ENCODE measurements at regions not wholly inside any gene's neighbourhood (a gene's known extent, or its start where the extent isn't known, plus 50 kb on each side); places are given as distances from the start of the nearest gene placed in this dataset.

DNA sequence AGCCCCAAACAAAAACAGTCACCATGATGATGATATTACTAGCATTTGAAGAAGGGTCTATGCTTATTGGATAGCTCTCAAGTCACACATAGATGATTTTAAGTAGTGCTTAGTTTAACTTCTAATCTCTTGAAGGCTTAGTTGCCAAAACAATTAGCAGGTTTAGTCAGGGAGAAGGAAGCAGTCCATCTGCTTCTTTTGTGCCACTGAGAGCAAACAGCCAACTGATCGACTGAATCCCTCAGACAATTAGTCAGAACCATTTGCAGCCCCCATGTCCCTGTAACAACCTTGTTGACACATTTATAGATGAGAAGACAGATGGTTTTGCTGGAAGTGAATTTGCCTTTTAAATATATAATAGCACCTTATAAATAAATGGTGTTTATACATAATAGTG lies 585.1 kb upstream of the SUCLG2 start (continued):
- TF ChIP-seq RCOR1 (IDR thresholded peaks at IDR 0.05; ENCODE audit: low read length) = no peak

DNA sequence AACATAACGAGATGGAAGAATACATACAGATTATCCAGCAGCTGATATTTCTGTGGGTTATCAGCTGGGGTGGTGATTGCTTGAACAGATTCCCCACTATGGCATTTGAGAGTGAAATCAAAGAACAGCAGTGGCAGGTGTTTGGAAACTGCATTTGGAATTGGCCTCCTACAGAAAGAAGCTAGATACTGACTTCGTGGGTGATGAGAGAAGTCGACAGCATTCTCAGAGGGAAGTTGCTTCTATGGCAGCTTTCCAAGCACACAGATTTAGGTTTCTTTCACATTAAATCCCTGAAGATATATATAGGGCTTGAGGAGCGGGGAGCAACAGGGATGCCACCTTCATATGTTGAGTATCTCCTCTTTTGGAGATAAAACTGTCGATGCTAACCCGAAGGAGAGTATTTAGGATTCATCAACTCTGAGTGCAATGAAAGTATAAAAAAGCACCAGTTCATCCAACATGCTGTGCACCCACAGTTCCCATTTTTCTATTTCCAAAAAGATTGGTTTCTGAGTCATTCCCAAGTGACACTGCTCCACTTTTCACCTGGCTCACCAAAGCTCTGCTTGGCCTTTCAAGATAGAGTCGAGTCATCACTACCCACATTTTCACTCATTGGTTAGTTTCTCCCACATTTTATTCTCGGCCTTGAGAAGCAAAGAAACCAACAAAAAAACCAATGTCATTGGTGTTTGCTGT lies 579.8 kb upstream of the SUCLG2 start:
- CTCF ChIA-PET = no interaction called here
- Histone ChIP-seq H4K20me1 (ENCODE audit: insufficient read depth) (no peaks in the 10 kb centered on the region), H3K9me2 (no peaks in the 10 kb centered on the region), H3K36me3 (replicated peaks in 1 of 2; ENCODE audit: control insufficient read depth in 1 of 2, insufficient read depth in 2 of 2, low read length in 1 of 2) (no peaks in the 10 kb centered on the region), H3K27ac (ENCODE audit: low read depth in 2 of 2, low read length in 1 of 2) (no peak overlapping the region), H3K9ac (no peak overlapping the region), H3F3A (replicated peaks; ENCODE audit: insufficient read depth) (no peaks in the 10 kb centered on the region), H3K4me1 (ENCODE audit: control insufficient read depth in 1 of 2, insufficient read depth in 2 of 2, low read depth in 1 of 2, low read length in 1 of 2) (no peaks in the 10 kb centered on the region), H3K79me2 (ENCODE audit: insufficient read depth) (no peaks in the 10 kb centered on the region), H3K4me3 (ENCODE audit: low read depth in 2 of 2, low read length in 1 of 2) (no peak overlapping the region), H3K9me3 (no peaks in the 10 kb centered on the region; the same call in 1 of the 2 replicates), H2AFZ (ENCODE audit: low read depth) (no peak overlapping the region), H3K27me3 (ENCODE audit: insufficient read depth) (no peaks in the 10 kb centered on the region), H3K4me2 (no peak overlapping the region)
- 18% methylated on average over 7 of the region's 8 CpGs for WGBS (ENCODE audit: low lambda C conversion rate)
- POLR2A ChIA-PET = no interaction called here
- no peak for DNase-seq
- TF ChIP-seq, protein P1, sequence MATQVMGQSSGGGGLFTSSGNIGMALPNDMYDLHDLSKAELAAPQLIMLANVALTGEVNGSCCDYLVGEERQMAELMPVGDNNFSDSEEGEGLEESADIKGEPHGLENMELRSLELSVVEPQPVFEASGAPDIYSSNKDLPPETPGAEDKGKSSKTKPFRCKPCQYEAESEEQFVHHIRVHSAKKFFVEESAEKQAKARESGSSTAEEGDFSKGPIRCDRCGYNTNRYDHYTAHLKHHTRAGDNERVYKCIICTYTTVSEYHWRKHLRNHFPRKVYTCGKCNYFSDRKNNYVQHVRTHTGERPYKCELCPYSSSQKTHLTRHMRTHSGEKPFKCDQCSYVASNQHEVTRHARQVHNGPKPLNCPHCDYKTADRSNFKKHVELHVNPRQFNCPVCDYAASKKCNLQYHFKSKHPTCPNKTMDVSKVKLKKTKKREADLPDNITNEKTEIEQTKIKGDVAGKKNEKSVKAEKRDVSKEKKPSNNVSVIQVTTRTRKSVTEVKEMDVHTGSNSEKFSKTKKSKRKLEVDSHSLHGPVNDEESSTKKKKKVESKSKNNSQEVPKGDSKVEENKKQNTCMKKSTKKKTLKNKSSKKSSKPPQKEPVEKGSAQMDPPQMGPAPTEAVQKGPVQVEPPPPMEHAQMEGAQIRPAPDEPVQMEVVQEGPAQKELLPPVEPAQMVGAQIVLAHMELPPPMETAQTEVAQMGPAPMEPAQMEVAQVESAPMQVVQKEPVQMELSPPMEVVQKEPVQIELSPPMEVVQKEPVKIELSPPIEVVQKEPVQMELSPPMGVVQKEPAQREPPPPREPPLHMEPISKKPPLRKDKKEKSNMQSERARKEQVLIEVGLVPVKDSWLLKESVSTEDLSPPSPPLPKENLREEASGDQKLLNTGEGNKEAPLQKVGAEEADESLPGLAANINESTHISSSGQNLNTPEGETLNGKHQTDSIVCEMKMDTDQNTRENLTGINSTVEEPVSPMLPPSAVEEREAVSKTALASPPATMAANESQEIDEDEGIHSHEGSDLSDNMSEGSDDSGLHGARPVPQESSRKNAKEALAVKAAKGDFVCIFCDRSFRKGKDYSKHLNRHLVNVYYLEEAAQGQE (IDR thresholded peaks at IDR 0.05; ENCODE audit: low read depth, low read length) = no peak
- no peak for TF ChIP-seq TCF12 (IDR thresholded peaks at IDR 0.05)
- TF ChIP-seq, protein P2, sequence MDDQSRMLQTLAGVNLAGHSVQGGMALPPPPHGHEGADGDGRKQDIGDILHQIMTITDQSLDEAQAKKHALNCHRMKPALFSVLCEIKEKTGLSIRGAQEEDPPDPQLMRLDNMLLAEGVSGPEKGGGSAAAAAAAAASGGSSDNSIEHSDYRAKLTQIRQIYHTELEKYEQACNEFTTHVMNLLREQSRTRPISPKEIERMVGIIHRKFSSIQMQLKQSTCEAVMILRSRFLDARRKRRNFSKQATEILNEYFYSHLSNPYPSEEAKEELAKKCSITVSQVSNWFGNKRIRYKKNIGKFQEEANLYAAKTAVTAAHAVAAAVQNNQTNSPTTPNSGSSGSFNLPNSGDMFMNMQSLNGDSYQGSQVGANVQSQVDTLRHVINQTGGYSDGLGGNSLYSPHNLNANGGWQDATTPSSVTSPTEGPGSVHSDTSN (IDR thresholded peaks at IDR 0.05) = no peak
- TF ChIP-seq NFIC (IDR thresholded peaks at IDR 0.05; ENCODE audit: borderline replicate concordance) = no peak
- no peak for TF ChIP-seq SMC3 (IDR thresholded peaks at IDR 0.05; ENCODE audit: low read depth, low read length)
- no peak for TF ChIP-seq YY1 (IDR thresholded peaks at IDR 0.05; ENCODE audit: low read depth)
- no peak for TF ChIP-seq GATA2 (CRISPR knock-in tag; IDR thresholded peaks at IDR 0.05)
- no peak for TF ChIP-seq POLR2AphosphoS5 (IDR thresholded peaks at IDR 0.05; ENCODE audit: low read depth, low read length)
- TF ChIP-seq FOSL2 (IDR thresholded peaks at IDR 0.05; ENCODE audit: borderline replicate concordance, low read depth) = no peak
- TF ChIP-seq RXRA (IDR thresholded peaks at IDR 0.05; ENCODE audit: borderline replicate concordance, low read depth) = no peak
- TF ChIP-seq, protein P3, sequence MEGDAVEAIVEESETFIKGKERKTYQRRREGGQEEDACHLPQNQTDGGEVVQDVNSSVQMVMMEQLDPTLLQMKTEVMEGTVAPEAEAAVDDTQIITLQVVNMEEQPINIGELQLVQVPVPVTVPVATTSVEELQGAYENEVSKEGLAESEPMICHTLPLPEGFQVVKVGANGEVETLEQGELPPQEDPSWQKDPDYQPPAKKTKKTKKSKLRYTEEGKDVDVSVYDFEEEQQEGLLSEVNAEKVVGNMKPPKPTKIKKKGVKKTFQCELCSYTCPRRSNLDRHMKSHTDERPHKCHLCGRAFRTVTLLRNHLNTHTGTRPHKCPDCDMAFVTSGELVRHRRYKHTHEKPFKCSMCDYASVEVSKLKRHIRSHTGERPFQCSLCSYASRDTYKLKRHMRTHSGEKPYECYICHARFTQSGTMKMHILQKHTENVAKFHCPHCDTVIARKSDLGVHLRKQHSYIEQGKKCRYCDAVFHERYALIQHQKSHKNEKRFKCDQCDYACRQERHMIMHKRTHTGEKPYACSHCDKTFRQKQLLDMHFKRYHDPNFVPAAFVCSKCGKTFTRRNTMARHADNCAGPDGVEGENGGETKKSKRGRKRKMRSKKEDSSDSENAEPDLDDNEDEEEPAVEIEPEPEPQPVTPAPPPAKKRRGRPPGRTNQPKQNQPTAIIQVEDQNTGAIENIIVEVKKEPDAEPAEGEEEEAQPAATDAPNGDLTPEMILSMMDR (IDR thresholded peaks at IDR 0.05) = no peak
- no peak for TF ChIP-seq GABPA (IDR thresholded peaks at IDR 0.05; ENCODE audit: low read depth)
